H1 (cell line): ENCODE measurements at regions not wholly inside any gene's neighbourhood (a gene's known extent, or its start where the extent isn't known, plus 50 kb on each side); places are given as distances from the start of the nearest gene placed in this dataset.

Experiments used
- CHD7 ChIP-seq: fragments of 300-600 bp; sonication (generic); IDR thresholded peaks from 2 replicates; pipeline ENCODE4 v1.7.1; 2012; ENCODE audit warnings: low read length, moderate library complexity, mild to moderate bottlenecking, inconsistent platforms; ENCODE audit not compliant: insufficient replicate concordance

GRCh38 chr7:159237022-159237653 lies 92.5 kb upstream of the VIPR2 start (continued):
- TF ChIP-seq CHD7: no peak
